GM18520 (cell line): ENCODE measurements at regions not wholly inside any gene's neighbourhood (a gene's known extent, or its start where the extent isn't known, plus 50 kb on each side); places are given as distances from the start of the nearest gene placed in this dataset.
"Not testable (repeated sequence)": the region's sequence is repeated elsewhere in the genome, so short reads cannot be mapped to it uniquely, and the experiment has no call there.

Source experiments
- ATAC-seq: cut with Tn5 transposase; IDR thresholded peaks from one replicate; pipeline ENCODE4 v1.9.1; 2021; ENCODE audit not compliant: unreplicated experiment

GRCh38 chr14:106750089-106750488 lies 1223.7 kb downstream of the TMEM121 start:
- ATAC-seq, result not testable (repeated sequence)

GRCh38 chr14:106753751-106754150 lies 1227.4 kb downstream of the TMEM121 start:
- ATAC-seq, result not testable (repeated sequence)

- not testable (repeated sequence) for ATAC-seq
Measured at GRCh38 chr14:106757444-106757843, 1231.1 kb downstream of the TMEM121 start.

- not testable (repeated sequence) for ATAC-seq
Measured at GRCh38 chr14:106761886-106762816, 1235.8 kb downstream of the TMEM121 start.

- ATAC-seq, result not testable (repeated sequence)
Measured at GRCh38 chr14:106764968-106765369, 1238.6 kb downstream of the TMEM121 start.

- no peak for ATAC-seq
Measured at GRCh38 chr14:106766145-106766544, 1239.8 kb downstream of the TMEM121 start.

GRCh38 chr14:106766551-106767277 lies 1240.3 kb downstream of the TMEM121 start:
- not testable (repeated sequence) for ATAC-seq

GRCh38 chr14:106768230-106768629 lies 1241.8 kb downstream of the TMEM121 start:
- ATAC-seq, result not testable (repeated sequence)

- ATAC-seq, result not testable (repeated sequence)
Measured at GRCh38 chr14:106768972-106769700, 1242.8 kb downstream of the TMEM121 start.

GRCh38 chr14:106770158-106770672 lies 1243.8 kb downstream of the TMEM121 start:
- ATAC-seq, result not testable (repeated sequence)

GRCh38 chr14:106774889-106775480 lies 1248.6 kb downstream of the TMEM121 start:
- not testable (repeated sequence) for ATAC-seq

- no peak for ATAC-seq
Measured at GRCh38 chr14:106776395-106776983, 1250.1 kb downstream of the TMEM121 start.

- ATAC-seq, result no peak
Measured at GRCh38 chr14:106778986-106779385, 1252.6 kb downstream of the TMEM121 start.

- no peak for ATAC-seq
Measured at GRCh38 chr14:106786697-106787096, 1260.3 kb downstream of the TMEM121 start.

- no peak for ATAC-seq
Measured at GRCh38 chr14:106787626-106788025, 1261.2 kb downstream of the TMEM121 start.

GRCh38 chr14:106788534-106788933 lies 1262.2 kb downstream of the TMEM121 start:
- ATAC-seq, result no peak

GRCh38 chr14:106789318-106789717 lies 1262.9 kb downstream of the TMEM121 start:
- ATAC-seq, result no peak

GRCh38 chr14:106790189-106791036 lies 1264.0 kb downstream of the TMEM121 start:
- ATAC-seq, result no peak

GRCh38 chr14:106792543-106792942 lies 1266.2 kb downstream of the TMEM121 start:
- ATAC-seq, result no peak
